ENCODE measurements at regions not wholly inside any gene's neighbourhood (a gene's known extent, or its start where the extent isn't known, plus 50 kb on each side); places are given as distances from the start of the nearest gene placed in this dataset.
"Not testable (repeated sequence)": the region's sequence is repeated elsewhere in the genome, so short reads cannot be mapped to it uniquely, and the experiment has no call there.

GRCh38 chr2:15756011-15756550 lies 164.4 kb downstream of the DDX1 start:
- intact Hi-C loops (cut with DNase I): no loop called here
- H3K4me1 ChIP-seq: no peaks in the 10 kb centered on the region
- H3K27ac ChIP-seq: no peak overlapping the region
- no peaks in the 10 kb centered on the region for H3K9me3 ChIP-seq
- no peaks in the 10 kb centered on the region for H3K27me3 ChIP-seq
- DNase-seq: no peak
- H3K4me3 ChIP-seq: no peak overlapping the region
- TF ChIP-seq POLR2A (IDR thresholded peaks at IDR 0.05): no peak
- no peak for TF ChIP-seq CTCF (IDR thresholded peaks at IDR 0.05)
- no peaks in the 10 kb centered on the region for H3K36me3 ChIP-seq
- 89 to 96% methylated on average over 2 of the region's 2 CpGs for WGBS, 2 donors

- H3K27ac ChIP-seq: no peak overlapping the region
- TF ChIP-seq CTCF (IDR thresholded peaks at IDR 0.05) (no peak), POLR2A (IDR thresholded peaks at IDR 0.05) (no peak)
- no peaks in the 10 kb centered on the region for H3K9me3 ChIP-seq
- H3K36me3 ChIP-seq: no peaks in the 10 kb centered on the region
- H3K4me1 ChIP-seq: no peaks in the 10 kb centered on the region
- WGBS, 2 donors: 75 to 91% methylated on average over 10 of the region's 10 CpGs
- H3K4me3 ChIP-seq: no peak overlapping the region
- no peak for DNase-seq
- H3K27me3 ChIP-seq: no peaks in the 10 kb centered on the region
- intact Hi-C loops (cut with DNase I): no loop called here
Observed at GRCh38 chr2:15756882-15757819, 165.5 kb downstream of the DDX1 start.

DNA sequence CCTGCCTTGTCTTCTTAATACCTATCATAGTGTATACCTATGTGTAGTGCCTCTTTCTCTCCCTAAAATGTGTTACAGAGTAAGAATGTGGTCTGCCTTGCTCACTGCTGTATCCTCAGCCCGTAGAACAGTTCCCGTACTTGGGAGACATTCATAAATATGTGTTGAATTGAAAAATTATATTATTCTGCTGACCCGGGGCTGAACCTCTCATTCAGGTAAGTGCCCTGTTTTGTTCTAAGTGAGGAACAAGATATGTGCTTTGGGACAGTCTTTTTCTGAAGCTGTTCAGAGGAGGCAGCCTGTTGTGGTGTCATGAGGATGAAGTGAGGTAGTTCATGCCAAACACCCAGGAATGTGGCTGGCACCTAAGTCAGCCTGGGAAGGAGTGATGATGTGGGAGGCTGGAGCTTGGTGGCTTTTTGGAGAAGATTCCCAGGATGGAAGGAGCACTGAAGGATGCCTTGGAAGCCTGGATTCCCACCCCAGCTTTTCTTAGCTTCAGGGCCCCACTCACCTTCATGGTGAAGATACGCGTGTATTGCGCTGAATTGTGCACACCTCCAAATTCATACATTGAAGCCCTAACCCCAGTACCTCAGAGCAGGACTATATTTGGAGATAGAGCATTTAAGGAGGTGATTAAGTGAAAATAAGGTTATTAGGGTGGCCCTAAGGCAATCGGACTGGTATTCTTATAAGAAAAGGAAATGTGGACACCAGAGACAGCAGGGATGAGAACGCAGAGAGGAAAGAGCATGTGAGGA lies 166.3 kb downstream of the DDX1 start:
- Histone ChIP-seq H3K27me3 (no peaks in the 10 kb centered on the region), H3K27ac (no peak overlapping the region), H3K36me3 (no peaks in the 10 kb centered on the region), H3K4me3 (no peak overlapping the region), H3K9me3 (no peaks in the 10 kb centered on the region), H3K4me1 (no peaks in the 10 kb centered on the region)
- TF ChIP-seq POLR2A (IDR thresholded peaks at IDR 0.05) (no peak), CTCF (IDR thresholded peaks at IDR 0.05) (no peak)
- 87 to 95% methylated on average over 5 to 8 of the region's 8 CpGs for WGBS, 2 donors
- no peak for DNase-seq
- intact Hi-C loops (cut with DNase I): no loop called here

- TF ChIP-seq CTCF (IDR thresholded peaks at IDR 0.05) (no peak), POLR2A (IDR thresholded peaks at IDR 0.05) (no peak)
- DNase-seq: no peak
- Histone ChIP-seq H3K36me3 (no peaks in the 10 kb centered on the region), H3K27me3 (no peaks in the 10 kb centered on the region), H3K4me1 (no peaks in the 10 kb centered on the region), H3K27ac (no peak overlapping the region), H3K4me3 (no peak overlapping the region), H3K9me3 (no peaks in the 10 kb centered on the region)
- 85 to 92% methylated on average over 4 to 7 of the region's 7 CpGs for WGBS, 2 donors
- intact Hi-C loops (cut with DNase I): no loop called here
Observed at GRCh38 chr2:15758848-15759247, 167.2 kb downstream of the DDX1 start.

- no peak for DNase-seq
- Histone ChIP-seq H3K4me1 (no peaks in the 10 kb centered on the region), H3K9me3 (no peaks in the 10 kb centered on the region), H3K36me3 (no peaks in the 10 kb centered on the region), H3K27me3 (no peaks in the 10 kb centered on the region), H3K4me3 (no peak overlapping the region), H3K27ac (no peak overlapping the region)
- intact Hi-C loops (cut with DNase I): no loop called here
- no peak for TF ChIP-seq POLR2A (IDR thresholded peaks at IDR 0.05)
- no peak for TF ChIP-seq CTCF (IDR thresholded peaks at IDR 0.05)
- WGBS, 2 donors: 63 to 75% methylated on average over 1 of the region's 1 CpG
Observed at GRCh38 chr2:15759385-15759784, 167.7 kb downstream of the DDX1 start.

DNA sequence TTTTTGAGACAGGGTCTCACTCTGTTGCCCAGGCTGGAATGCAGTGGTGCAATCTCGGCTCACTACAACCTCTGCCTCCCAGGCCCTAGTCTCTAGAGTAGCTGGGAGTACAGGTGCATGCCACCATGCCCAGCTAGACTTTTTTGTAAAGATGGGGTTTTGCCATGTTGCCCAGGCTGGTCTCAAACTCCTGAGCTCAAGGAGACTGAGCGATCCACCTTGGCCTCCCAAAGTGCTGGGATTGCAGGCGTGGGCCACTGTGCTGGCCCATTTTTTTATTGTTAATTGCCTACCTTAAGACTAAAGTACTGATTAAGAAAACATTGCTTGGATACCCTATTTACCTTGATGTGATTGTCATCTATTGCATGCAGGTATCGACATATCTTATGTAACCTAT lies 168.1 kb downstream of the DDX1 start:
- H3K27me3 ChIP-seq; H3K4me3 ChIP-seq; H3K9me3 ChIP-seq; H3K4me1 ChIP-seq; H3K27ac ChIP-seq; DNase-seq; H3K36me3 ChIP-seq; intact Hi-C loops (cut with DNase I): not testable (repeated sequence)
- 50 to 97% methylated on average over 2 to 4 of the region's 4 CpGs for WGBS, 2 donors
